ENCODE measurements at regions not wholly inside any gene's neighbourhood (a gene's known extent, or its start where the extent isn't known, plus 50 kb on each side); places are given as distances from the start of the nearest gene placed in this dataset.

DNA sequence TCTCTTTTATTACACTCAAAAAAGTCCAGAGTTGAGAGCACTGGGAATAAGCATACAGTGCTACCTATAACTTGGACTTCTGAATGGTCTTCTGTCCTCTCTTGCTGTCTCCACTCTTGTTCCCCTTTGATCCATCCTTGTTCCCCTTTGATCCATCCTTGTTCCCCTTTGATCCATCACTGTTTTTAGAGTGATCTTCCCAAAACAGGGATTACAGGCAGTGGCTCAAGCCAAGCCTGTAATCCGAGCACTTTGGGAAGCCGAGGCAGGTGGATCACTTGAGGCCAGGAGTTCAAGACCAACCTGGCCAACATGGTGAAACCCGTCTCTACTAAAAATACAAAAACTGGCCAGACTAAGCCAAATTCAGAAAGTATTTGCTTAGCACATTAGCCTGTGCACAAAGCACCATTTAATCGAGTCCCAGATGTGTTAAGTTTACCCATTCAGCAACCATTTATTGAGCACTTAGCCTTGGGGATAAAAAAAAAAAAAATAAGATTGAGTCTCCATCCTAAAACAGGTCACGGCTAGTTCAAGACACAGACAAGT is 65.0 kb upstream of the NHSL1 start:
- TF ChIP-seq, protein P1, sequence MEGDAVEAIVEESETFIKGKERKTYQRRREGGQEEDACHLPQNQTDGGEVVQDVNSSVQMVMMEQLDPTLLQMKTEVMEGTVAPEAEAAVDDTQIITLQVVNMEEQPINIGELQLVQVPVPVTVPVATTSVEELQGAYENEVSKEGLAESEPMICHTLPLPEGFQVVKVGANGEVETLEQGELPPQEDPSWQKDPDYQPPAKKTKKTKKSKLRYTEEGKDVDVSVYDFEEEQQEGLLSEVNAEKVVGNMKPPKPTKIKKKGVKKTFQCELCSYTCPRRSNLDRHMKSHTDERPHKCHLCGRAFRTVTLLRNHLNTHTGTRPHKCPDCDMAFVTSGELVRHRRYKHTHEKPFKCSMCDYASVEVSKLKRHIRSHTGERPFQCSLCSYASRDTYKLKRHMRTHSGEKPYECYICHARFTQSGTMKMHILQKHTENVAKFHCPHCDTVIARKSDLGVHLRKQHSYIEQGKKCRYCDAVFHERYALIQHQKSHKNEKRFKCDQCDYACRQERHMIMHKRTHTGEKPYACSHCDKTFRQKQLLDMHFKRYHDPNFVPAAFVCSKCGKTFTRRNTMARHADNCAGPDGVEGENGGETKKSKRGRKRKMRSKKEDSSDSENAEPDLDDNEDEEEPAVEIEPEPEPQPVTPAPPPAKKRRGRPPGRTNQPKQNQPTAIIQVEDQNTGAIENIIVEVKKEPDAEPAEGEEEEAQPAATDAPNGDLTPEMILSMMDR (IDR thresholded peaks at IDR 0.05): no peak
- TF ChIP-seq, protein P2, sequence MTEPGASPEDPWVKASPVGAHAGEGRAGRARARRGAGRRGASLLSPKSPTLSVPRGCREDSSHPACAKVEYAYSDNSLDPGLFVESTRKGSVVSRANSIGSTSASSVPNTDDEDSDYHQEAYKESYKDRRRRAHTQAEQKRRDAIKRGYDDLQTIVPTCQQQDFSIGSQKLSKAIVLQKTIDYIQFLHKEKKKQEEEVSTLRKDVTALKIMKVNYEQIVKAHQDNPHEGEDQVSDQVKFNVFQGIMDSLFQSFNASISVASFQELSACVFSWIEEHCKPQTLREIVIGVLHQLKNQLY (CRISPR knock-in tag; IDR thresholded peaks at IDR 0.05): no peak
- TF ChIP-seq, protein P3, sequence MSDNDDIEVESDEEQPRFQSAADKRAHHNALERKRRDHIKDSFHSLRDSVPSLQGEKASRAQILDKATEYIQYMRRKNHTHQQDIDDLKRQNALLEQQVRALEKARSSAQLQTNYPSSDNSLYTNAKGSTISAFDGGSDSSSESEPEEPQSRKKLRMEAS (CRISPR knock-in tag; IDR thresholded peaks at IDR 0.05): no peak
- TF ChIP-seq MYBL2 (CRISPR knock-in tag; IDR thresholded peaks at IDR 0.05) (no peak), TEAD4 (CRISPR knock-in tag; IDR thresholded peaks at IDR 0.05) (no peak), ELF4 (CRISPR knock-in tag; IDR thresholded peaks at IDR 0.05; ENCODE audit: low read depth) (no peak), NR1H2 (CRISPR knock-in tag; IDR thresholded peaks at IDR 0.05) (no peak)
- TF ChIP-seq, protein P4, sequence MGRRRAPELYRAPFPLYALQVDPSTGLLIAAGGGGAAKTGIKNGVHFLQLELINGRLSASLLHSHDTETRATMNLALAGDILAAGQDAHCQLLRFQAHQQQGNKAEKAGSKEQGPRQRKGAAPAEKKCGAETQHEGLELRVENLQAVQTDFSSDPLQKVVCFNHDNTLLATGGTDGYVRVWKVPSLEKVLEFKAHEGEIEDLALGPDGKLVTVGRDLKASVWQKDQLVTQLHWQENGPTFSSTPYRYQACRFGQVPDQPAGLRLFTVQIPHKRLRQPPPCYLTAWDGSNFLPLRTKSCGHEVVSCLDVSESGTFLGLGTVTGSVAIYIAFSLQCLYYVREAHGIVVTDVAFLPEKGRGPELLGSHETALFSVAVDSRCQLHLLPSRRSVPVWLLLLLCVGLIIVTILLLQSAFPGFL (CRISPR knock-in tag; IDR thresholded peaks at IDR 0.05; ENCODE audit: borderline replicate concordance): no peak

All from WTC11 (cell line).